ENCODE measurements at regions not wholly inside any gene's neighbourhood (a gene's known extent, or its start where the extent isn't known, plus 50 kb on each side); places are given as distances from the start of the nearest gene placed in this dataset.

DNA sequence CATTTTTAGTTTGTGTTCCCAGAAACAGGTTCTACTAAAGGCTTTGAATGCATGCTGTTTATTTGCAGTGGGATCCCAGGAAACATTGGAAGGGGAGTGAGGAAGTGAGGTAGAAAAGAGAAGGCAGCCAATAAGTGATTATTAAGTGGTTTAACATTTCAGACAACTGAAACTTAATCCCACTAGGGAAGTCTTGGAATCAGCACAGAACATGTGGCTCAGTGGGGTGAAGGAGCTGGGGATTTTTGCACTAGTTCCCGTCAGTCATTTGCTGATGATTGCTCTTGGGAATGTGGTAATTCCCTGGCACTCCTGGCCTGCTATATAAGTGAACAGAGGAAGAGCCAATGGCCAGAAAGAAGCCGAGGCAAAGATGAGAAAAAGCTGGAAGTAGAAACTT is 1053.0 kb upstream of the IGFBP7 start:
- TF ChIP-seq, protein P1, sequence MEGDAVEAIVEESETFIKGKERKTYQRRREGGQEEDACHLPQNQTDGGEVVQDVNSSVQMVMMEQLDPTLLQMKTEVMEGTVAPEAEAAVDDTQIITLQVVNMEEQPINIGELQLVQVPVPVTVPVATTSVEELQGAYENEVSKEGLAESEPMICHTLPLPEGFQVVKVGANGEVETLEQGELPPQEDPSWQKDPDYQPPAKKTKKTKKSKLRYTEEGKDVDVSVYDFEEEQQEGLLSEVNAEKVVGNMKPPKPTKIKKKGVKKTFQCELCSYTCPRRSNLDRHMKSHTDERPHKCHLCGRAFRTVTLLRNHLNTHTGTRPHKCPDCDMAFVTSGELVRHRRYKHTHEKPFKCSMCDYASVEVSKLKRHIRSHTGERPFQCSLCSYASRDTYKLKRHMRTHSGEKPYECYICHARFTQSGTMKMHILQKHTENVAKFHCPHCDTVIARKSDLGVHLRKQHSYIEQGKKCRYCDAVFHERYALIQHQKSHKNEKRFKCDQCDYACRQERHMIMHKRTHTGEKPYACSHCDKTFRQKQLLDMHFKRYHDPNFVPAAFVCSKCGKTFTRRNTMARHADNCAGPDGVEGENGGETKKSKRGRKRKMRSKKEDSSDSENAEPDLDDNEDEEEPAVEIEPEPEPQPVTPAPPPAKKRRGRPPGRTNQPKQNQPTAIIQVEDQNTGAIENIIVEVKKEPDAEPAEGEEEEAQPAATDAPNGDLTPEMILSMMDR (IDR thresholded peaks at IDR 0.05): no peak
- TF ChIP-seq TAF1 (IDR thresholded peaks at IDR 0.05; ENCODE audit: borderline replicate concordance, low read depth, low read length) (no peak), YY1 (IDR thresholded peaks at IDR 0.05; ENCODE audit: low read depth) (no peak), TCF12 (IDR thresholded peaks at IDR 0.05) (no peak), FOXM1 (IDR thresholded peaks at IDR 0.05; ENCODE audit: low read depth) (no peak), POLR2AphosphoS5 (IDR thresholded peaks at IDR 0.05; ENCODE audit: low read depth, low read length) (no peak), FOXJ3 (CRISPR knock-in tag; IDR thresholded peaks at IDR 0.05) (no peak), RAD21 (IDR thresholded peaks at IDR 0.05; ENCODE audit: low read length) (no peak), TEAD4 (IDR thresholded peaks at IDR 0.05; ENCODE audit: borderline replicate concordance, insufficient read depth) (no peak), EZH2phosphoT487 (IDR thresholded peaks at IDR 0.05; ENCODE audit: borderline replicate concordance, low read depth) (no peak), EP300 (IDR thresholded peaks at IDR 0.05; ENCODE audit: borderline replicate concordance in 1 of 2, low read depth in 1 of 2, low read length in 1 of 2) (no peak), NRF1 (IDR thresholded peaks at IDR 0.05; ENCODE audit: low read depth, low read length) (no peak)
- TF ChIP-seq, protein P2, sequence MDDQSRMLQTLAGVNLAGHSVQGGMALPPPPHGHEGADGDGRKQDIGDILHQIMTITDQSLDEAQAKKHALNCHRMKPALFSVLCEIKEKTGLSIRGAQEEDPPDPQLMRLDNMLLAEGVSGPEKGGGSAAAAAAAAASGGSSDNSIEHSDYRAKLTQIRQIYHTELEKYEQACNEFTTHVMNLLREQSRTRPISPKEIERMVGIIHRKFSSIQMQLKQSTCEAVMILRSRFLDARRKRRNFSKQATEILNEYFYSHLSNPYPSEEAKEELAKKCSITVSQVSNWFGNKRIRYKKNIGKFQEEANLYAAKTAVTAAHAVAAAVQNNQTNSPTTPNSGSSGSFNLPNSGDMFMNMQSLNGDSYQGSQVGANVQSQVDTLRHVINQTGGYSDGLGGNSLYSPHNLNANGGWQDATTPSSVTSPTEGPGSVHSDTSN (IDR thresholded peaks at IDR 0.05): no peak

Measured in SK-N-SH (cell line).